ENCODE measurements at regions not wholly inside any gene's neighbourhood (a gene's known extent, or its start where the extent isn't known, plus 50 kb on each side); places are given as distances from the start of the nearest gene placed in this dataset.

- no peak for TF ChIP-seq POLR2A (IDR thresholded peaks at IDR 0.05; ENCODE audit: low read depth, low read length)
- TF ChIP-seq POLR2AphosphoS5 (IDR thresholded peaks at IDR 0.05; ENCODE audit: low read depth, low read length): no peak
Observed at GRCh38 chr21:14829685-14830084, 235.1 kb downstream of the NRIP1 start.
